ENCODE measurements at regions not wholly inside any gene's neighbourhood (a gene's known extent, or its start where the extent isn't known, plus 50 kb on each side); places are given as distances from the start of the nearest gene placed in this dataset.

DNA sequence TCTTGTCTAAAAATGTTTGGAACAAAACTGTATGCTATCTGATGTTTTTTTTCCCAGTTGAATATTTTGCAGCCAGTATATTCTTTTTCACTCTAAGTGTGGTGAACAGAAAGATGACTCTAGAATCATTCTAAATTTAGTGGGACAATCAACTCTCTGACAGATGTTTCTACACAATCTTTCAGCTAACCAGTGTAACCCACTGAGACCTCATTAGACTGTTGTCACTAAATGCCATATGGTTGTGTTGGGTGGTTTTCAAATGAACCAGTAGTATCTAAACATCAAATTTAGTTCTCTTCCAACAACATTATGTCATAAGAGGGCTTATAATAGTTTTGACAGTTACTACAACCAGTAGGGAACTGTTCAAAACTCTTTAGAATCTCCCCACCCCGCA is 129.6 kb upstream of the PRLR start:
- TF ChIP-seq, protein P1, sequence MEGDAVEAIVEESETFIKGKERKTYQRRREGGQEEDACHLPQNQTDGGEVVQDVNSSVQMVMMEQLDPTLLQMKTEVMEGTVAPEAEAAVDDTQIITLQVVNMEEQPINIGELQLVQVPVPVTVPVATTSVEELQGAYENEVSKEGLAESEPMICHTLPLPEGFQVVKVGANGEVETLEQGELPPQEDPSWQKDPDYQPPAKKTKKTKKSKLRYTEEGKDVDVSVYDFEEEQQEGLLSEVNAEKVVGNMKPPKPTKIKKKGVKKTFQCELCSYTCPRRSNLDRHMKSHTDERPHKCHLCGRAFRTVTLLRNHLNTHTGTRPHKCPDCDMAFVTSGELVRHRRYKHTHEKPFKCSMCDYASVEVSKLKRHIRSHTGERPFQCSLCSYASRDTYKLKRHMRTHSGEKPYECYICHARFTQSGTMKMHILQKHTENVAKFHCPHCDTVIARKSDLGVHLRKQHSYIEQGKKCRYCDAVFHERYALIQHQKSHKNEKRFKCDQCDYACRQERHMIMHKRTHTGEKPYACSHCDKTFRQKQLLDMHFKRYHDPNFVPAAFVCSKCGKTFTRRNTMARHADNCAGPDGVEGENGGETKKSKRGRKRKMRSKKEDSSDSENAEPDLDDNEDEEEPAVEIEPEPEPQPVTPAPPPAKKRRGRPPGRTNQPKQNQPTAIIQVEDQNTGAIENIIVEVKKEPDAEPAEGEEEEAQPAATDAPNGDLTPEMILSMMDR (conservative IDR thresholded peaks at IDR 0.05; ENCODE audit: low read depth, low read length) = no peak
- TF ChIP-seq EZH2 (IDR thresholded peaks at IDR 0.05; ENCODE audit: low read length, unreplicated experiment) (no peak), EZH2phosphoT487 (IDR thresholded peaks at IDR 0.05; ENCODE audit: borderline replicate concordance, low read length) (no peak)

Measured in PC-3 (cell line).